ENCODE measurements at regions not wholly inside any gene's neighbourhood (a gene's known extent, or its start where the extent isn't known, plus 50 kb on each side); places are given as distances from the start of the nearest gene placed in this dataset.
"Not testable (repeated sequence)": the region's sequence is repeated elsewhere in the genome, so short reads cannot be mapped to it uniquely, and the experiment has no call there.

DNA sequence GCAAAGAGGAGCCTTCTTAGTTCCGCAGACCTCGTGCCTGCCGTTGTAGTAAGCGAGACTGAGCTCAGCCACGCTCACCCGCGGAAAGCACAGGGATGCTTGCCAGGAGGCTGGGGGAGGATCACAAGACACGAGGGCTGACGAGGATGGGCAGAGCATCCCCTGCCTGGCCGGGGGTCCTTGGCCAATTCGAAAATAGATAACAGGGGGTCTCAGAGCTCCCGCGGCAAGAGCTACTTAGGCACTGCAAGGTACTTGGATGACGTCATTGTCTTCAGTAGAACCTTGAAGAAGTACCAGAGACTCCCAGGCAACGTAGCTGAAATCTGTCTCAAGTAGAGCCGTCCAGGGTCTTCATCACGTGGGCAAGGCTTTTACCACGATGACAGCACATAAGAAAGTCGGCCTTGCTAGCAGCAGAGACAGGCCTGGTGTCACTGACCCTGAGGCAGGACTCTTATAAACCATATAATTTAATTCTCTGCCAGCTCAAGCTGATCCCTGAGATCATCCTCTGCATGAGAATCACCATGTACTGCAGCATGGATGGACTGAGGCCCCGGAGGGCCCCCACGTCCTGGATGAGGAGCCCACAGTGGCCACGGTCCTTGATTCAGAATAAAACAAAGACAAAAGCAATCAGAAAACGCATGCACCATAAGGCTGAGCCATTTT, 81.9 kb downstream of the TMEM18 start:
- no peak for DNase-seq (ENCODE audit: low spot score)

DNA sequence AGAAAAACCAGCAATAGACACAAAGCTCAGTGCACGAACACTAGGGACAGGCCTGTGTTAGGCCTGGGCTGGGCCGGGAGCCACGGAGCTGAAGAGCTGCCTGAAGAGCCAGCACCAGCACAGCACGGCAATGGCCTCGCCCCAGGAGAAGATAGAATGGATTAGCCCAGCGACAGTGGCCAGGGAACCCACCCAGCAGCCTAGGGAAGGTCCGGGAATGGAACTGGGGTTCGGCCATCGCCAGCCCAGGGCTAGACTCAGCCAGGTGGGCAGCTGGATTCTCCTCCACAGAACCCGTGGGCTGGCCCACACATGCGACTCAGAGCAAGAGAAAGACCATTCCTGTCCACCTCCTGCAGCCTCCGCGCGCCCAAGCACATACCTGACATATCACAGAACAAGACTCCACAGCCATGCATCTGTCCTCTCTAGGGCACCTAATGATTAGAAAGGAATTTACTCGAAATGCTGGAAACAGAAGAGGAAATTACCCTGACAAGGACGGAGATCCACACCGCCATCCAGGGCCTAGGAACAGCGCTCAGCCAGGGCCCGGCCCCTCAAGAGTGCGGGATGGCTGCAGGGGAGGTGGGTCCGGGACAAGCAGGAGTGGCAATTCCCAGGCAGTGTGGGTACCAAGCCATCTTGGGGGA, 82.8 kb downstream of the TMEM18 start:
- DNase-seq (ENCODE audit: low spot score): no peak

GRCh38 chr2:593356-594026, 83.7 kb downstream of the TMEM18 start:
- DNase-seq (ENCODE audit: low spot score): no peak

DNA sequence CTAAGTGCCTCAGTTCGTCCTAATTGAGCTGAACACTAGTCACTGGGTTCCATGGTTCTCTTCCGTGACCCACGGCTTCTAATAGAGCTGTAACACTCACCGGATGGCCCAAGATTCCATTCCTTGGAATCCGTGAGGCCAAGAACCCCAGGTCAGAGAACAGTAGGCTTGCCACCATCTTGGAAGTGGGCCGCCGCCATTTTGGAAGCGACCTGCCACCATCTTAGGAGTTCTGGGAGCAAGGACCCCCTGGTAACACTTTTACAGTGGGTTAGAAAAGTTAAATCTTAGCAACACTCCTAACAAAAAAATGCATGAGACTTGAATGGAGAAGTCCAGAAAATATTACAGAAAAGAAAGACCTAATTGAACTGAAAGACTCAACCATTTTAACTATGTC, 84.5 kb downstream of the TMEM18 start:
- DNase-seq (ENCODE audit: low spot score): no peak

- no peak for DNase-seq (ENCODE audit: low spot score)
Measured at GRCh38 chr2:590214-591175, 86.7 kb downstream of the TMEM18 start.

GRCh38 chr2:589281-590130, 87.7 kb downstream of the TMEM18 start:
- DNase-seq (ENCODE audit: low spot score): no peak

DNA sequence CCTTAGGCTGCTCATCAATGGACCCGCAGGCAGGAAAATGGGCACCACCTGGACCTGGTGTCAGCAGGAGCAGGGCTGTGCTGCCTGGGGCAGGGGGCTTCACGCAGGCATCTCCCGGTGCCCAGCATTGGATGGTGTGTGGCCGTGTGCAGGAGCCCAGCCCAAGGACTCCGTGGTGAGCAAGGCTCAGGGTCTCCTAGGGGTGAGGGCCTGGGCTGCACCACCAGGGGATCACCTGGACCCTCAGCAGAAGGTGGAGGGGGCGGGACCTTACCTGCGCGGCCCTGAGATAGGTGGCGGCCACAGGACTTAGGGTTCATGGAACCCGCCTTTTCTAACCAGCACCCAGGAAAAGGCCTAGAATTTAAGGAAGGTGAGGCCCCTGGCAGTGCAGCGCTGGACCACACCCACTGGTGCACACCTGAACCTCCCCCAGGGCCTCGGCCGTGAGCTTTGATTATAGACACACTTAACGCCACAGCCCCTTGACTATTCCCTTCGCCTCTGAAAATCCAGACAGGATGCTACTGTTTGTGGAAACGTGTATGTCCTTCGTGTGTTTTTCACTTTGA, 89.0 kb downstream of the TMEM18 start:
- DNase-seq (ENCODE audit: low spot score): no peak

DNA sequence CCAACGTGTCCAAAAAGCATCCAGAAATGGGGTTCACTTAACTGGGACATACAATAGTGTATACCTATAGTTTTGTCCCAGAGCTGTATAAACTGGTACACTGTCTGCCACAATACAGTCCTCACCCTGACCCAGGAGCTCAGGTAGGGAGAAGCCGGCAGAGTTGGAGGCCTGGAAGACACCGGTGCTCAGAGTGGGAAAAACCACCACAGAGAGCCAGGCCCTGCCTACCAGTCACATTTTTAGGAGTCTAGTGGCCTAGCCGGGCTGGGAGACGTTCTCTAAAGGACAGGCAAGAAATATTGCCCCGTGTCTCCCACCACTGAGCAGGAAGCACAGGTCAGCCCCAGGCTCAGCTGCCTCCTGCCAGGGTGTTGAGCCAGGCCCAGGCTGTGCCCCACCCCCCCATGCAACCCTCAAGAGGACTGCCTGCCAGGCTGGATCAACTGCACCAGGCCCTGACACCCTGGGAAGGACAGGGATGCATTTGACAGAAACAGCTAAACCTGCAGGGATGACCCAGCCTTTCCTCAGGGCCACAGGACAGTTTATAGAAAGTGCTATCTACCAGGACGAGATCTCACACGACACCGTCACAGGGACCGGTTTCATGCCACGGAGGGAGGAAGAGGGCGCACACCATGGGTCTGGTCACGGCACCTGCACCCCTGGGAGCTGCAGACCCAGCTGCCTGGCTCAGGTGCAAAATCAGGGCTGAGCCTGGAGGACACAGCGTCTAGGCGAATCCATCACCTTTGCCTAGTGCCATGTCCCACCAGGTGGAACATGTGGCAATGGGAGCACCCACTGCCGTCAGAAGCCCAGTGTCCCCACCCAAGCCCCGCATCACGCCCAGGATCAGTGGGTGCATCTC, 89.9 kb downstream of the TMEM18 start:
- DNase-seq (ENCODE audit: low spot score): no peak

- DNase-seq (ENCODE audit: low spot score): no peak
Measured at GRCh38 chr2:586641-587076, 90.5 kb downstream of the TMEM18 start.

DNA sequence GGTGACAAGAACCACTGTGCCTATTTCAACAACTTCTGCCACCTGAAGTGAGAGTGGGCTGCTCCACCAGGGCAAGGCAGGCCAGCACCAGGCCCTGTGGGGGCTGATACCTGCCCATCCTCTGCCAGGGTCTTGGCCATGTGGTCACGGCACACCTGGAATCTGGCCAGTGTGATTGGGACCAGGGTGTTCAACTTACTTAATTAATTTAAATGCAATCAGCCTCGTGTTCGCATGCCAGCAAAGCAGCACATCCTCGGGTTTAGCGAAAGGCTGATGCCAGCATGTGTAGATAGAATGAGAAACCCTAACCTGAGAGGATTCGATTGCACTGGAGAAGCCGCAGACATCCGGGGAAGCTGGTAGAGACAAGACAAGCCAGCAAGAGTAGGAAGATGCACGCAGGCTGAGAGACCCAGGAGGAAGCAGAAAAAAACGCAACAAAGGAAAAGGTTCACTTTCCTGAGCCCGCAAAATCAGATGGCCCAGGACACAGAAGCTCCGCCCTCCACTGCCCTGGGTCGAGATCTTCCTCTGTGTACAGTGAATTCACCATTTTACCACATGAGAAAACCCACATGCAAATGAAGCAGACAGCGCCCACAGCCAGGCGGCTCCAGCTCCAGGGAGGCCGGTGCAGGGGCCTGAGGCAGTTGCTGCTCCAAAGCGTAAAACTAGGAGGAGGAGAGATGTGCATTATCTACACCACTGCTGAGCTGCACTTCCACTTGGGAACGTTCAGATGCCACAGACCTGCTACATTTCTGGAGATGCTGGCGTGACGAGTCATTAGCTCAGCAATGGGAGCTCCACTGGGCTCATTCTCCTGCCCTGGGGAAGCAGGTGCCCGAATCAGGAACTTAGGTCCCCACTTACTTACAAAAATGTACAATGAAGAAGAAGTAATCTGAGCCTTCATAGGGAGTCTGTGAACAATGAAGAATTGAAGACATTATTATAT, 92.1 kb downstream of the TMEM18 start:
- peak; percentile 11 for DNase-seq (ENCODE audit: low spot score)

- DNase-seq (ENCODE audit: low spot score): no peak
Measured at GRCh38 chr2:583666-584065, 93.5 kb downstream of the TMEM18 start.

DNA sequence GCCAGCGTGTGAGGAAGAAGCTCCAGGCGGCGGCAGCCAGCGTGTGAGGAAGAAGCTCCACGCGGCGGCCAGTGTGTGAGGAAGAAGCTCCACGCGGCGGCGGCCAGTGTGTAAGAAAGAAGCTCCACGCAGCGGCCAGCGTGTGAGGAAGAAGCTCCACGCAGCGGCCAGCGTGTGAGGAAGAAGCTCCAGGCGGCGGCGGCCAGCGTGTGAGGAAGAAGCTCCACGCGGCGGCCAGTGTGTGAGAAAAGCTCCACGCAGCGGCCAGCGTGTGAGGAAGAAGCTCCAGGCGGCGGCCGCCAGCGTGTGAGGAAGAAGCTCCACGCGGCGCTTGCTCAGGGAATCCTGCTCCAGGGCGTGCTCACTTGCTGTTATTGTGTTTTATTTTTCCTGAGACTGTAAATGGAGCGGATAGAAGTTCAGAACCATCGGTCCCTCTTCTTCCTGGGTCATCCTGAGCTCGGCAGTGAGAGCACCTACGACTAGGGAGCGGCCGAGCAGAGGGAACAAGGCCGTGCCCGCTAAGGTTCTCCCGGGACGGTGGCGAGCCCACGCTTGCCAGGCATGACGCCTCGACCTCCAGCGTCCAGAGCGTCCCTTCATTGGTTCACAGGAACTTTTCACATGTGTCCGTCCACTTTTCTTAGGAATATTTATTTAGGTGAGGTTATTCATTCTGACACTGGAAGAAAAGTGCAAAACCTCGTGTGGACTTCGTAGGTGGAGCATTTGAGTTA, 94.2 kb downstream of the TMEM18 start:
- no peak for DNase-seq (ENCODE audit: low spot score)

DNA sequence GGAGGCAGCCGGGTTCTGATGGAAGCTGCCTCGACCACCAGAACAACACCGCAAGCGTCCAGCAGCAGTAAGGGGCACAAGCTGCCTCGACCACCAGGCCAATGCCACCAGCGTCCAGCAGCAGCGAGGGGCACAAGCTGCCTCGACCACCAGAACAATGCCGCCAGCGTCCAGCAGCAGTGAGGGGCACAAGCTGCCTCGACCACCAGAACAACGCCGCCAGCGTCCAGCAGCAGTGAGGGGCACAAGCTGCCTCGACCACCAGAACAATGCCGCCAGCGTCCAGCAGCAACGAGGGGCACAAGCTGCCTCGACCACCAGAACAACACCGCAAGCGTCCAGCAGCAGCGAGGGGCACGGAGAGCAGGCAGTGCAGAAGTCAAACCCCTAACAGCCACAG, 94.9 kb downstream of the TMEM18 start:
- not testable (repeated sequence) for DNase-seq (ENCODE audit: low spot score)

DNA sequence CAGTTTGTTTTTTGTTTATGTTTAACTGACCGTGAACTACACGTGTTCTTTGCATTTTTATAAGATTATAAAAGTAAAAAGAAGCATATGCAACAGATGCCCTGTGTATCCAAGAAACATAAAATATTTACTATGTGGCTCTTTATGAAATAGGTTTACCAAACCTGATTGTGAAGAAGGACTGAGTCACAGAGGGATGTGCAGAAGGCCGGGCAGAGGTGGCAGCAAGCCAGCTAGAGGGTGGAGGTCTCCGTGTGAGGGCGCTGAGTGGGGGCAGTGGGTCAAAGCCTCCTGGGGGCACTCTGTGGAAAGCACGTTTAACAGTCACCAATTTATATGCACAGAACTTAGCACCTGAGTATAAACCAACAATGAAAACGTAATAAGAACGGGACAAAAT, 97.2 kb downstream of the TMEM18 start:
- no peak for DNase-seq (ENCODE audit: low spot score)

GRCh38 chr2:579351-579886, 97.8 kb downstream of the TMEM18 start:
- no peak for DNase-seq (ENCODE audit: low spot score)

DNA sequence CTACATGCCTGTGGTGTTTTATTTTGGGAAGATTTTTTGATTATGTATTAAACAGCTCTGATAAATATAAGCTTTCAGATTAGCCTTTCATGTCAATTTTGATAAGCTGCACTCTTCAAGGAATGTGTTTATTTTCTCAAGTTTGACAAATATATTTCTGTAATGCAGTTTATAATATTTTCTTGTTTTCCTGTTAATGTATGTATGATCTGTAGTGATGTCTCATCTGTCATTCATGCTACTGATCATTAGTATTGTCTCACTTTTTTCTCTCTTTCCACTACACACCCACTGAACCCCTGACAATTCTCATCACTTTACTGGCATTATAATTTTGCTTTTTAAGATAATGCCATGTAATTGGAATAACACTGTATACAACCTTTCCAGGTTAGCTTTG, 100.9 kb downstream of the TMEM18 start:
- DNase-seq (ENCODE audit: low spot score): no peak

DNA sequence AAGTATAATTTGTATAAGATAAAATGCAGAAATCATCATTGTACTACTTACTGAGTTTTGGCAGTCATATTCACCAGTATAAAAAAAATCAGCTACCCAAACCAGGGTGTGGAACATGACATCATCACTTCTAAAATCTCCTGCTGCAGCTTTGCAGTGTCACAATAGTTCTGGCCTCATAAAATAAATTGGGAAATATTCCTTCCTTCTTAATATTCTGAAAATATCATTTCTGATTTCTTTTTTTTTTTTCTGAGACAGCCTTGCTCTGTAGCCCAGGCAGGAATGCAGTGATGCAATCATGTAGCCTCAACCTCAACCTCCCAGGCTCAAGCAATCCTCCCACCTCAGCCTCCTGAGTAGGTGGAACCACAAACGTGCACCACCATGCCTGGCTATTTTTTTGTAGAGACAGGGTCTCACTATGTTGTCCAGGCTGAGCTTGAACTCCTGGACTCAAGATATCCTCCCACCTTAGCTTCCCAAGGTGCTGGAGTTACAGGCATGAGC, 101.4 kb downstream of the TMEM18 start:
- no peak for DNase-seq (ENCODE audit: low spot score)

Data from A172 (cell line).